GM18505 (cell line): ENCODE measurements at regions not wholly inside any gene's neighbourhood (a gene's known extent, or its start where the extent isn't known, plus 50 kb on each side); places are given as distances from the start of the nearest gene placed in this dataset.

ENCODE experiments used
- ATAC-seq: cut with Tn5 transposase; IDR thresholded peaks from one replicate; pipeline ENCODE4 v1.9.1; 2021; ENCODE audit not compliant: unreplicated experiment
- POLR2A ChIP-seq: IDR thresholded peaks from 4 replicates; pipeline ENCODE4 v1.6.1; 2011; ENCODE audit warnings: borderline replicate concordance; ENCODE audit not compliant: insufficient read depth, insufficient read length; ENCODE audit errors: extremely low read depth

DNA sequence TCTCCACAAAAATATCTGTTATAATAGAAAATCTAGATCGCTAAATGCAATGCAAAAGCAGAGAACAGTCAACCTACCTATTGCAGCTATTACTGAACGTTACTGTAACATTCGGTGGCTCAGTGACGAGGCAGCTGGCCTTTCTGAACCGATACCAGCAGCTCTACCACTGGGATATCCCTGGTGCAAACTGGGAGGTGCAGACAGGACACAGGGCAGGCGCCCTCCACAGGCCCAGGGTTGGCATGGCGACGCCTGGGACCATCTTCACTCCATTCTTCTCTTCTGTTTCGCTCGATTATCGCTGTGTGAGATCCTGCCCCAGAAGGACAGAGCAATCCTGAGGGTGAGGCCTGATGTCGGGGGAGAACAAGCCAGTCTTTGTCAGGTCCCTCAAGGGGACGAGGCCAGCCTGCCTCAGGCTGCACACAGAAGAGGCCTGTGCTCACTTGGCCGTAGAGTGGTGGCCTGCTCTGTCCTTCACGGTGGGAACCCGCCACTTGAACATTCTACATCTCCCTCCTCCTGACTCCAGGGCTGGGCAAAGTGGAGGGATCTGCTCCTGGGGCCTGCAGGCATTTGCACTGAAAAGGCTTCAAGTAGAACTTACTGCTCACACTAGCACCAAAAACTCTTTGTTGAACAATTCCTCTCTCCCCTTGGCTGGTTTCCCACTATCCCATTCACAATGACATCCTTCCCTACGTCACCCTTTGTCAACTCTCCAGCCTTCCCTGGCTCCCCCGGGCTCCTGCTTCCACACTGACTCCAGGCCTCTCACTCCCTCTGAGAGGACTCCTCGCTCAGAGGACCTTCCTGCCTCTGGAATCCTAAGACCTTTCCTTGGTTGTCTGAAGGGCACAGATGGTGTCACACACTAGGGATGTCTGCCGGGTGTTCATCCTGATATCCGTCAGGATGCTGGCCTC, 49.7 kb downstream of the CYRIA start:
- no peak for ATAC-seq
- no peak for TF ChIP-seq POLR2A

DNA sequence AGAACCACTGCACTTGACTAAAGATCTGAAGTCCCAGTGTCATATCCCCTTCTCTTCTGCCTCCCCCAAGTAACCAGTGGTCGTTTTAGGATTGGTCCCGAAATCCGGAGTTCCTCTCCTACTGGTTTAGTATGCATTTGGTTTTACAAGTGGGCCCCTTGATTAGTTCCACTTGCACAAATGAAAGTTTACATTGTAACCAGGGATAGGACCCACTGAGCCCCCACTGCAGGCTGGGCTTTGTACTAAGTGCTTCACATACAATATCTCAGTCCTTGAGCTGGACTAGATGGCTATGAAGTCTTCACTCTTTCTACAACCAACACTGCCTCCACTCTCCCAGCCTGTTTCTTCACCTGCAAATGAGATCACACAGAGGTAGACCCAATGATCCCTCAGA, 50.4 kb downstream of the CYRIA start:
- TF ChIP-seq POLR2A: no peak

DNA sequence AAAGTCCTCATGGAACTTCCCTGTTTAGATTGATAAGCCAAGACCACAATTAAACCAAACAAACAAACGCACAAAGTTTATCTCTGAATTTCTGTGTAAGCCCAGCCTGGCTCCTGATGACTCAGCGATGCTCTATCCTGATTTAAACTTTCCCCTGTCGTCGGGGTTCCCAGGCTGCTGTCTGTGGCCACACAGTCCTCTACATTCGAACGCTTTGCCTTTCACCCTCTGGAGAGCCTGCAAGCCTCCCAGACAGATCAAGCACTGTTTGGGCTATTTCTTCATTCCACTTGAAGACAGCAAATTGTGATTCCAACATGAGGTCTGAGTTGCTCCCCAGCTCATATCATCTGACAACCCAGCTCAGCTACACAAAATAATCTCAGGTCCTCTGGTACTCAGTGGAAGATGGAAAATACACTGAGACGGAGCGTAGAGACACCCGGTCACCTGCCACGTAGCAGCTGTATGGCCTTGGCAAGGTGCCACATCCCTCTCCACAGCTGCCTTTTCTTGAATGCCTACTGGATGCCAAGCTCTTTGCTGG, 51.2 kb downstream of the CYRIA start:
- no peak for TF ChIP-seq POLR2A
- ATAC-seq: no peak

More for the DNA sequence above, 50.4 kb downstream of the CYRIA start:
- ATAC-seq: no peak

DNA sequence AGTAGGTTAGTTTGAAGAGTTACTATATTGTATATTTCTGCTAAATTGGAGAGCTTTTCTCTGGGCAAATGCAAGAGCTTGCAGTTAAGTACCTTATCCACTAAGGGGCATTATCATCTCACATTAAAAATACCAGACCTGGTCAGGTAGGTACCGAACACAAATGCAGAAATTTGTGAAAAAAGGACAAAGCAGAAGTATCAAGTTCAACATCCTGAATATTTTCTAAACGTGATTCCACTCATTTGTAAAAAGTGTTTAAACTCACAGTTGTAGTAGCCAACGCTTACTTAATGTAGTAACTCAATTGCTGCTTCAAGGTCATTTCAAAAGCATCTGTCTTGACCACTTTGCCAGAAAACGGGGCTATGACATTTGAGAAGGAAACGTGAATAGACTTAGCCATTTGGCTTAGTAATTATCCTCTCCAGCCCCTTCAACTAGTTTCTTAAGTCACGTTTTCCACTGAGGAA, 52.1 kb downstream of the CYRIA start:
- no peak for ATAC-seq
- no peak for TF ChIP-seq POLR2A

DNA sequence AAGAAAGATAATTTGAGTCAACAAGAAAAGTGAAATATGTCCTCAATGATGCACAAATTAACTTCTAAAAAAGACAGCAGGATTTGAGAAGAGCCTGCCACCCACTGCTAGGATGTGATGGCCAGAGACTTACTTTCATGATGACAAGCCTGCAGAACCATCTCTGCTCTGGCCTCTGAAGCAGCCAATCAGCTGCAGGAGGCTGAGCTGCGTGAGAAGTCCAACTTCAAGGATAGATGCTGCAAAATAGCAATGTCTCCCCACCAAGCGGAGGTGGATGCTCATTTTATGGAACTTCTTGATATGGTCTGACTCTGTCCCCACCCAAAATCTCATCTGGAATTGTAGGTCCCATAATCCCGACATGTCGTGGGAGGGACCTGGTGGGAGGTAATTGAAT, 53.1 kb downstream of the CYRIA start:
- no peak for ATAC-seq
- no peak for TF ChIP-seq POLR2A

DNA sequence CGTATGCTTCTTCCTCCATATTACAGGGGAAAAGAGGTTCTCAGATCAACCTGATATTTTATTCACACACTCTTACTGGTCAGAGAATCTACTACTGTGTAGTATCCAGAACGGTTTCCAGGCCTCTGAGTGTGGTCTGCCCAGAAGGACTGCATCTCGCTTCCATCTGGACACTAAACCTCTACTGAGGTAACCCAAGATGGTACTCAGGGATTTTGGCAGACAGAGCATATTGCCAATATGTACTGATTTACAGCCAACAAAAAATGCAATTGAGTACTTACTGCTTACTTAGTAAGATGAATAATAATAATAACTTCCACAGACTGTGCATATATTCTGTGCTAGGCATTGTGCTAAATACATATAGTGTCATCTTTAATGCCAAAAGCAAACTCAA, 55.8 kb downstream of the CYRIA start:
- no peak for TF ChIP-seq POLR2A
- ATAC-seq: no peak

DNA sequence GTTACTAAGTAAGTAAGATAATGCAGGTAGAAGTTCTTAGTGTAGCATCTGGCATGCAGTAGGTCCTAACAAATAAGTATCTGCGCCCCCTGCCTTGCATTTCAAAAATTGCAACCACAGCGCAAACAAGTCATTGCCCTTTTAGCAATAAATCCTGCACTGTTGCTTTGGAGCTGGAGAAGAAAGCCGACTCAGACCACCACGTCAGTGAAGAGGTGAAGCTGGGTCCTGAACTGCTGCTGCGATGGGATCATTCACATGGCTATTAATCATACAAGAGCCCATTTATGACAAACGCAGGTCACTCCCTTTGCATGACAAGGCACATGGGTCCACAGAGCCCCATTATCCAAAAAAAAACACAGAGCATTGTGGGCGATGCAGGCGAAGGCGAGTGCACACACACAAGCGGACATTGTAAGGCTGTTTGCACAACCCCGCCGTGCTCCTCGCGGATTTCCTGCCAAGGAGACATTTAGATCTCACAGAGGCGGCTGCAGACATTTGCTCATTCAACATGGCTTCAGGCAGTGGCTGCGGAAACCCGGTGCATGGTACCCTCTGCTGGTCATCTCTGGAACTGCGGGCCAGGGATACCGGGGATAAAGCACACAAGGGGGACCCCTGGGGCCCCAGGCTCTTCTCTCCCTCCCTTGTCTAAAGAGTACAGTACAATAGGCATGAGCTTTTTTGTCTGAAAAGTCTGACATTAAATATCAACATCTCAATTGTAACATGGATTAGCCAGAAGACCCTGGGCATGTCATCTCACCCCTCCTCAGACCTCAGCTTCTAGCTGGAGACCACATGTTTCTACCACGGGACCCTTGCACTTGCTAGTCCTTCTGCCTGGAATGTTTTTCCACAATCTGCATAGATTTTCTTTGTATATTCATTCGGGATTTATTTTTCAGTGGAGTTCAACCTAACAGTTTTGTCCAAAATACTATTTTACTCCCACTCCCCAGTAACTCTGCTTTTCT, 56.7 kb downstream of the CYRIA start:
- ATAC-seq: peak; percentile 95
- TF ChIP-seq POLR2A: no peak

DNA sequence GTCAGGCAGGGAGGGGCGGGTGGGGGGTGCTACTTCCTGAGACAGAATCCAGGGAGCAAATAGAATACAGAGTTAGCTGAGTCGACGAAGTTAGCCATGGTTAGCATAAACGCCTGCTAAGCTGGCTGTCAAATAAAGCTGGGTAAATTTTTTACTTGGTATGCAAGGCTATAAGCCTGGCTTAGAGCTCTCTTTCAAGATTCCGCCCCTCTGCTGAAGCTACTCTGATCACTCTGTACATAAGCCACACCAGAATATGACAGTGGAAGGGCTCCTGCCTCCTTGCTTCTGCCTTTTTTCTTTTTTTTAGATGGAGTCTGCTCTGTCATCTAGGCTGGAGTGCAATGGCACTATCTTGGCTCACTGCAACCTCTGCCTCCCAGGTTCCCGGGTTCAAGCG, 58.3 kb downstream of the CYRIA start:
- ATAC-seq: no peak
- no peak for TF ChIP-seq POLR2A

DNA sequence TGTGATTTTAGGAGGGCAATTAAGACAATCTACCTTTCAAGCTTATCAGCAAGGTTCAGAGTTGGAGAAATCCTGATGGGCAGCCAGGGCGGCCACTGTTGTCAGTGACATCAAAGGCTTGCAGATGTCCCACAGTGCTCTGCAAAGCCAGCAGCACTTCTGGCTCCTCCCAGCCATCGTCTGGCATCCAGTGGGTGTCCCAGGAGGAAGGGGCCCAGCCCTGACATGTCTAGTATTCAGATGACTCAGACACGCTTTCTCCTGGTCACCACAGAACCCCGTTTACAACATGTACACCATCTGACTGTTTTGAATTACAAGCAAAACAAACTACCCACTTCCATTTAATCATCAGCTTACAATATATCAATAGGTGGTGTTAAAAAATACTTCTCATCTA, 61.4 kb downstream of the CYRIA start:
- no peak for TF ChIP-seq POLR2A
- no peak for ATAC-seq

DNA sequence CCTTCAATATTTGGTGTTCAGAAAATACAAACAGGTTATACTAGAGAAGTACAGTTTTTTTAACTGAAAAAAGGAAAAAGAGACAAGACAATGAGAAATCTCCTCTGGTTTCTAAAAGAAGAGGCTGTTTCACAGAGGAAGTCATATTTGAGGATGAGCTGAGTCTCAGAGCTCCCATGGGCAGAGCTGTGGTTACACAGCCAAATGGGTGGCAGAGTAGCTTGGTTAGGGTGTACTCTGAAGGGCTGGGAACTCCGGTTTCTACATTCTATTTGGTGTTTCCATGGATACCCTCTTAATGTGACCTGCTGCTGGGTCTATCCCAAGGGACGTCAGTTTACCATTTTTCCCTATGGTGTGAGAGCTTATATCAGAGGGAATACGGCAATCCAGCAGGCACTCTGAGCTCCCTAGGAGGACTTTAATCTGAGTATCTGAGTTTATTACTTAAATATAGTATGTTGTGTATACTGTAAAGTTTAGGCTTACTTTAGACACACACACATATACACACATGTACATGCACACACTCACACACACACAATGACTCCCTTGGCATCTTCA, 74.2 kb downstream of the CYRIA start:
- TF ChIP-seq POLR2A: no peak
- ATAC-seq: no peak

DNA sequence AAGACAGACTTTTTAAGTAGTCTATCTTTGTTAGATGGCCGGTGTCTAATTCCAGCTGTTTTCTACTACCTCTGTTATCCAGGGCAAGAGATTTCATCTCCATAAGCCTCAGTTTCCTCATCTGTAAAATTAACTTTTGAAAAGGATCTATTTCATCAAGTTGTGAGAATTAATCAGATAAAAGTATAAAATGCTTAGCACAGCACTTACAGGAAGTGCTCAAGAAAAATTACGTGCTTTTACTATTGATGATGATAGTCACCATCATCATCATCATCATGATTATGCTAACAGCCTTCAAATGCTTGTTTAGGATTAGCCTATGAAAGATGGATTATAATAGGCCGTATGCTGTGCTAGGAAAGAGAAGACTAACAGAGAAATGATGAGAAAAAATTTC, 76.2 kb downstream of the CYRIA start:
- no peak for ATAC-seq
- no peak for TF ChIP-seq POLR2A

DNA sequence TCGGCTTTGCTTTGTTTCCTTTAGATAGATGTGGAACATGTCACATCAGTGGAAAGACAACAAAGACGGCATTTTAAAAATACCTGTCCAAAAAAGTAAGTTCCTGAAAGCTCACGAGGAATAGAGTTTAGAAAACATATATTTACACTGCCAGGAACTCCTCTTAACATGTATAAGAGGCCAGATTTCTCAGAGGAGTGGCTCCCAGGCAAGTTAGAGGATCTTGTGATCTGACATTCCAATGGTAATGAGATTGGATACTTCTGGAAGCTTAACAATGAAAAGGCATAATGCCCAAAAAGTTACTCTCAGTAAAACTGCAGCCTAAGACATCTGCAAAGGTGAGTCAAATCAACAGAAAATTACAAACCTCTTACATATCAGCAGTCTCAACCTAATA, 77.1 kb downstream of the CYRIA start:
- no peak for TF ChIP-seq POLR2A
- no peak for ATAC-seq

DNA sequence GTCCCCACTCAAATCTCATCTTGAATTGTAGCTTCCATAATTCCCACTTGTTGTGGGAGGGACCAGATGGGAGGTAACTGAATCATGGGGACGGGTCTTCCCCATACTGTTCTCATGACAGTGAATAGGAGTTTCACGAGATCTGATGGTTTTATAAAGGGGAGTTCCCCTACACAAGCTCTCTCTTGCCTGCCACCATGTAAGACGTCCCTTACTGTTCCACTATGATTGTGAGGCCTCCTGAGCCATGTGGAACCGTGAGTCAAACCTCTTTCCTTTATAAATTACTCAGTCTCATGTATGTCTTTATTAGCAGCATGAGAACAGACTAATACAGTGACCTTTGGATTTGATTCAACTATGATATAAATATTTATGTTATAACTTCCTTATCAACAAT, 78.0 kb downstream of the CYRIA start:
- TF ChIP-seq POLR2A: no peak
- no peak for ATAC-seq

DNA sequence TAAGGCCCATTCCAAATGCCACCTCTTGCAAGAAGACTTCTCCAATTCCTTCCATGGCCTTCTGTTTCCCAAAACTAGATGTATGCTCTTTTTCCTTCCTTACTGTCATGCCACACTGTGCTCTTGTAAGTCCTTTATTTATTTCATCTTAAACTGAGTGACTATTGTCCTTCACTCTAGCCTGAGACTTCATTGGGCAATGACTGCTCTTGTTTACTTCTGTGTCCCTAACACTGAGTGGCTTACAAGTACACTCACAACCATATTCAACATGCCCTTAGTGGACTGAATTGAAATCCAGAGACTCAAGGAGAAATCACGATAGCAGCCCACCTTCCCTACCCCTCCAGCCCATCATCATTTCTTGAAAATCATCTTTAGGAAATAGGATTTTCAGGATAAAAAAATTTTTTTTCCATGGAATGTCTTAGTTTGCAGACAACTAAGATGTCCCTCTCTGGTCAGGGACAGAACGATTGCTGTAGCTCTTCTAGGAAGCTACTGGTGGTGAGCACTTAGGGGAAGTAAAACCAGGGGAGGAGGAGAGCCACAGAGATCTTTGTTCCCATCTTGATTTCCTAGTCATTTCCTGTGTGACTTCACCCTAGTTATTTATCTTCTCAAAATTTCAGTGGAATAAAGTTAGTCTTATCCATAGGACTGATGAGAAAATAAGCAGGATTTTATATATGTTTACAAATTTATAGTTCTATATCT, 80.7 kb downstream of the CYRIA start:
- TF ChIP-seq POLR2A: no peak
- no peak for ATAC-seq
